ENCODE measurements at regions not wholly inside any gene's neighbourhood (a gene's known extent, or its start where the extent isn't known, plus 50 kb on each side); places are given as distances from the start of the nearest gene placed in this dataset.

- H3K4me1 ChIP-seq: no peaks in the 10 kb centered on the region
- intact Hi-C loops (cut with DNase I): no loop called here
- ATAC-seq (no peak), DNase-seq (no peak)
- no peaks in the 10 kb centered on the region for H3K27me3 ChIP-seq
- H3K4me3 ChIP-seq: no peak overlapping the region
- H3K27ac ChIP-seq: no peak overlapping the region
- no peaks in the 10 kb centered on the region for H3K9me3 ChIP-seq
- TF ChIP-seq CTCF (IDR thresholded peaks at IDR 0.05) (no peak), POLR2A (IDR thresholded peaks at IDR 0.05) (no peak)
- no peaks in the 10 kb centered on the region for H3K36me3 ChIP-seq (replicated peaks in 1 of 2; ENCODE audit: insufficient read depth in 1 of 2, low read depth in 2 of 2)
- WGBS, 2 donors: 73 to 90% methylated on average over 7 of the region's 7 CpGs
These were observed 294.3 kb upstream of the MAN1A1 start for GRCh38 chr6:119643876-119644275.

- intact Hi-C loops (cut with DNase I): no loop called here
- Histone ChIP-seq H3K9me3 (no peaks in the 10 kb centered on the region), H3K4me3 (no peak overlapping the region), H3K27me3 (no peaks in the 10 kb centered on the region), H3K4me1 (no peaks in the 10 kb centered on the region), H3K36me3 (replicated peaks in 1 of 2; ENCODE audit: insufficient read depth in 1 of 2, low read depth in 2 of 2) (no peaks in the 10 kb centered on the region), H3K27ac (no peak overlapping the region)
- no peak for TF ChIP-seq CTCF (IDR thresholded peaks at IDR 0.05)
- TF ChIP-seq POLR2A (IDR thresholded peaks at IDR 0.05): no peak
- WGBS, 2 donors: 64 to 73% methylated on average over 3 of the region's 3 CpGs
- DNase-seq (no peak), ATAC-seq (no peak)
These were observed 288.2 kb upstream of the MAN1A1 start for GRCh38 chr6:119637768-119638167.

GRCh38 chr6:119636060-119636459 lies 286.5 kb upstream of the MAN1A1 start:
- Histone ChIP-seq H3K4me1 (no peaks in the 10 kb centered on the region), H3K27ac (no peak overlapping the region), H3K27me3 (no peaks in the 10 kb centered on the region), H3K4me3 (no peak overlapping the region), H3K9me3 (no peaks in the 10 kb centered on the region), H3K36me3 (replicated peaks in 1 of 2; ENCODE audit: insufficient read depth in 1 of 2, low read depth in 2 of 2) (no peaks in the 10 kb centered on the region)
- intact Hi-C loops (cut with DNase I): no loop called here
- no peak for DNase-seq
- no peak for TF ChIP-seq POLR2A (IDR thresholded peaks at IDR 0.05)
- WGBS, 2 donors: 81 to 88% methylated on average over 2 of the region's 2 CpGs
- no peak for ATAC-seq

- H3K36me3 ChIP-seq (replicated peaks in 1 of 2; ENCODE audit: insufficient read depth in 1 of 2, low read depth in 2 of 2): no peaks in the 10 kb centered on the region
- H3K9me3 ChIP-seq: no peaks in the 10 kb centered on the region
- H3K27ac ChIP-seq: no peak overlapping the region
- no peak overlapping the region for H3K4me3 ChIP-seq
- DNase-seq (no peak), ATAC-seq (no peak)
- intact Hi-C loops (cut with DNase I): no loop called here
- no peaks in the 10 kb centered on the region for H3K27me3 ChIP-seq
- 56 to 59% methylated on average over 3 of the region's 3 CpGs for WGBS, 2 donors
- no peak for TF ChIP-seq POLR2A (IDR thresholded peaks at IDR 0.05)
- TF ChIP-seq CTCF (IDR thresholded peaks at IDR 0.05): no peak
- peaks cover 16% of the 10 kb centered on the region for H3K4me1 ChIP-seq
These were observed 283.9 kb upstream of the MAN1A1 start for GRCh38 chr6:119633461-119633860.

GRCh38 chr6:119630561-119631192 lies 281.1 kb upstream of the MAN1A1 start:
- DNase-seq: no peak
- no peaks in the 10 kb centered on the region for H3K36me3 ChIP-seq (replicated peaks in 1 of 2; ENCODE audit: insufficient read depth in 1 of 2, low read depth in 2 of 2)
- intact Hi-C loops (cut with DNase I): no loop called here
- no peak for TF ChIP-seq CTCF (IDR thresholded peaks at IDR 0.05)
- no peak overlapping the region for H3K4me3 ChIP-seq
- H3K27me3 ChIP-seq: no peaks in the 10 kb centered on the region
- peaks cover 32% of the 10 kb centered on the region for H3K4me1 ChIP-seq
- WGBS, 2 donors: 91 to 97% methylated on average over 5 of the region's 5 CpGs
- H3K9me3 ChIP-seq: no peaks in the 10 kb centered on the region
- peak overlapping the region in 1 of 4 donors; percentile 69 for H3K27ac ChIP-seq
- ATAC-seq: no peak

All from body of pancreas (tissue), 4 donors.